Sigmoid colon (tissue), 6 donors: ENCODE measurements at regions not wholly inside any gene's neighbourhood (a gene's known extent, or its start where the extent isn't known, plus 50 kb on each side); places are given as distances from the start of the nearest gene placed in this dataset.

Source experiments
- DNase-seq: peaks from one replicate; pipeline ENCODE4 v3.0.0-alpha.2; 2019
- H3K27ac ChIP-seq, 4 donors: fragments of 200-600 bp; sonication (generic); one replicate each; pipeline ENCODE4 v1.5.1; 2016 to 2019; ENCODE audit warnings: mild to moderate bottlenecking in 1 of 4
- H3K27me3 ChIP-seq, 3 donors: fragments of 200-600 bp; sonication (generic); one replicate each; pipeline ENCODE4 v1.5.1; 2019; ENCODE audit warnings: mild to moderate bottlenecking in 1 of 3
- H3K36me3 ChIP-seq, 4 donors: fragments of 200-600 bp; sonication (generic); one replicate each; pipeline ENCODE4 v1.5.1; 2016 to 2019
- H3K4me1 ChIP-seq, 4 donors: fragments of 200-600 bp; sonication (generic); one replicate each; pipeline ENCODE4 v1.5.1; 2017 to 2019
- H3K4me3 ChIP-seq, 4 donors: fragments of 200-600 bp; sonication (generic); one replicate each; pipeline ENCODE4 v1.5.1; 2017 to 2019; ENCODE audit warnings: mild to moderate bottlenecking in 2 of 4, moderate library complexity in 1 of 4
- H3K9me3 ChIP-seq, 4 donors: fragments of 200-600 bp in 3 of 4; sonication (generic) in 3 of 4; one replicate each; pipeline versions ENCODE4 v1.5.1 to v1.6.1; 2013 to 2019
- CTCF ChIP-seq, 4 experiments: fragments of 450-650 bp in 3 of 4; fragments of 200-600 bp in 1 of 4; IDR thresholded peaks; one replicate each; pipeline ENCODE4 v1.5.1; 2016 to 2019; ENCODE audit warnings: antibody characterized with exemption in 4 of 4, mild to moderate bottlenecking in 3 of 4, moderate library complexity in 2 of 4
- EP300 ChIP-seq, 4 donors: sonication (generic); formaldehyde crosslinking; IDR thresholded peaks; one replicate each; pipeline ENCODE4 v1.6.1; 2017; ENCODE audit warnings: antibody characterized with exemption in 4 of 4
- POLR2A ChIP-seq, 2 donors: fragments of 450-650 bp; IDR thresholded peaks; one replicate each; pipeline ENCODE4 v1.6.1; 2016; ENCODE audit warnings: antibody characterized with exemption in 2 of 2, mild to moderate bottlenecking in 2 of 2, moderate library complexity in 2 of 2
- POLR2AphosphoS5 ChIP-seq, 4 donors: sonication (generic); formaldehyde crosslinking; IDR thresholded peaks; one replicate each; pipeline ENCODE4 v1.6.1; 2017; ENCODE audit warnings: antibody characterized with exemption in 4 of 4
- WGBS, 2 donors: extraction: QIAGEN DNeasy Blood & Tissue Kit; methylation state at CpG; one replicate each; pipeline ENCODE4 v1.1.7; 2013; 5-methylcytosine and 5-hydroxymethylcytosine counted together
- intact Hi-C: fragments of 100-400 bp; cut with DNase I; formaldehyde crosslinking; loops from one replicate; pipeline ENCODE4 v1.15.1; 2023
- donor health status: healthy with polysubstance abuse.
- donor health status: healthy.

- Histone ChIP-seq H3K27me3 (no peaks in the 10 kb centered on the region), H3K4me3 (no peak overlapping the region), H3K27ac (peak overlapping the region in 1 of 4 donors; percentile 25), H3K9me3 (no peaks in the 10 kb centered on the region), H3K36me3 (no peaks in the 10 kb centered on the region), H3K4me1 (peaks cover 0 to 20% (median 14%) of the 10 kb centered on the region in 4 donors)
- TF ChIP-seq CTCF (IDR thresholded peaks at IDR 0.05) (no peak), POLR2AphosphoS5 (IDR thresholded peaks at IDR 0.05) (no peak), POLR2A (IDR thresholded peaks at IDR 0.05) (no peak), EP300 (IDR thresholded peaks at IDR 0.05) (no peak)
- intact Hi-C loops, result no loop called here
- DNase-seq, result no peak
- 70 to 76% methylated on average over 13 of the region's 13 CpGs for WGBS, 2 donors
These were observed 296.6 kb downstream of the NR2F2 start for GRCh38 chr15:96627031-96627568.

GRCh38 chr15:96629511-96629910 is 299.0 kb downstream of the NR2F2 start:
- Histone ChIP-seq H3K4me1 (peaks cover 0 to 20% (median 14%) of the 10 kb centered on the region in 4 donors), H3K27me3 (no peaks in the 10 kb centered on the region), H3K36me3 (no peaks in the 10 kb centered on the region), H3K4me3 (no peak overlapping the region), H3K9me3 (no peaks in the 10 kb centered on the region), H3K27ac (no peak overlapping the region)
- peak; percentile 65 for DNase-seq
- 20 to 56% methylated on average over 4 of the region's 4 CpGs for WGBS, 2 donors
- TF ChIP-seq EP300 (IDR thresholded peaks at IDR 0.05), result no peak
- TF ChIP-seq CTCF (IDR thresholded peaks at IDR 0.05), result no peak
- no peak for TF ChIP-seq POLR2A (IDR thresholded peaks at IDR 0.05)
- TF ChIP-seq POLR2AphosphoS5 (IDR thresholded peaks at IDR 0.05), result no peak
- intact Hi-C loops, result no loop called here

- intact Hi-C loops, result no loop called here
- TF ChIP-seq EP300 (IDR thresholded peaks at IDR 0.05), result no peak
- DNase-seq, result no peak
- no peaks in the 10 kb centered on the region for H3K9me3 ChIP-seq
- no peak overlapping the region for H3K27ac ChIP-seq
- no peaks in the 10 kb centered on the region for H3K27me3 ChIP-seq
- 88 to 93% methylated on average over 1 of the region's 1 CpG for WGBS, 2 donors
- H3K36me3 ChIP-seq, result no peaks in the 10 kb centered on the region
- no peaks in the 10 kb centered on the region for H3K4me1 ChIP-seq
- H3K4me3 ChIP-seq, result no peak overlapping the region
These were observed 308.3 kb downstream of the NR2F2 start for GRCh38 chr15:96638793-96639192.

- no peaks in the 10 kb centered on the region for H3K9me3 ChIP-seq
- 92 to 94% methylated on average over 9 of the region's 9 CpGs for WGBS, 2 donors
- H3K27me3 ChIP-seq, result no peaks in the 10 kb centered on the region
- no peak for TF ChIP-seq EP300 (IDR thresholded peaks at IDR 0.05)
- TF ChIP-seq POLR2A (IDR thresholded peaks at IDR 0.05), result no peak
- no peak for TF ChIP-seq CTCF (IDR thresholded peaks at IDR 0.05)
- TF ChIP-seq POLR2AphosphoS5 (IDR thresholded peaks at IDR 0.05), result no peak
- no peak overlapping the region for H3K27ac ChIP-seq
- H3K36me3 ChIP-seq, result no peaks in the 10 kb centered on the region
- H3K4me3 ChIP-seq, result no peak overlapping the region
- DNase-seq, result no peak
- H3K4me1 ChIP-seq, result no peaks in the 10 kb centered on the region
- intact Hi-C loops, result no loop called here
These were observed 315.3 kb downstream of the NR2F2 start for GRCh38 chr15:96645796-96646195.

GRCh38 chr15:96648866-96649265 is 318.4 kb downstream of the NR2F2 start:
- 80 to 82% methylated on average over 9 of the region's 9 CpGs for WGBS, 2 donors
- Histone ChIP-seq H3K4me1 (no peaks in the 10 kb centered on the region), H3K27ac (no peak overlapping the region), H3K4me3 (no peak overlapping the region), H3K27me3 (no peaks in the 10 kb centered on the region), H3K9me3 (no peaks in the 10 kb centered on the region), H3K36me3 (no peaks in the 10 kb centered on the region)
- intact Hi-C loops, result no loop called here
- DNase-seq, result no peak
- TF ChIP-seq POLR2AphosphoS5 (IDR thresholded peaks at IDR 0.05), result no peak
- TF ChIP-seq POLR2A (IDR thresholded peaks at IDR 0.05), result no peak
- no peak for TF ChIP-seq EP300 (IDR thresholded peaks at IDR 0.05)
- TF ChIP-seq CTCF (IDR thresholded peaks at IDR 0.05), result no peak
